Neural crest cell (in vitro differentiated cells): ENCODE measurements at regions not wholly inside any gene's neighbourhood (a gene's known extent, or its start where the extent isn't known, plus 50 kb on each side); places are given as distances from the start of the nearest gene placed in this dataset.

Experiments
- DNase-seq: peaks from one replicate; pipeline ENCODE4 v3.0.0; 2021; ENCODE audit warnings: low read depth, mixed read lengths, low spot score
- H3K27ac Mint-ChIP-seq: one replicate; pipeline ENCODE4 v1.8.0; 2021; ENCODE audit warnings: mild to moderate bottlenecking, mixed read lengths; ENCODE audit not compliant: unreplicated experiment
- H3K27me3 Mint-ChIP-seq: 2 replicates; pipeline ENCODE4 v1.8.0; 2021; ENCODE audit warnings: low read depth, mild to moderate bottlenecking, mixed read lengths
- H3K36me3 Mint-ChIP-seq: 2 replicates; pipeline ENCODE4 v1.8.0; 2021; ENCODE audit warnings: low read depth, mild to moderate bottlenecking, mixed read lengths
- H3K4me1 Mint-ChIP-seq: 2 replicates; pipeline ENCODE4 v1.8.0; 2021; ENCODE audit warnings: mixed read lengths
- H3K4me3 Mint-ChIP-seq: one replicate; pipeline ENCODE4 v1.8.0; 2021; ENCODE audit warnings: mild to moderate bottlenecking, mixed read lengths
- H3K9me3 Mint-ChIP-seq: 2 replicates; pipeline ENCODE4 v1.8.0; 2021; ENCODE audit warnings: mixed read lengths
- TF ChIP-seq, protein P1 (sequence below): fragments of 200-600 bp; sonication (generic); conservative IDR thresholded peaks from 2 replicates; pipeline ENCODE4 v1.5.0; 2021; ENCODE audit warnings: antibody characterized with exemption, mild to moderate bottlenecking

DNA sequence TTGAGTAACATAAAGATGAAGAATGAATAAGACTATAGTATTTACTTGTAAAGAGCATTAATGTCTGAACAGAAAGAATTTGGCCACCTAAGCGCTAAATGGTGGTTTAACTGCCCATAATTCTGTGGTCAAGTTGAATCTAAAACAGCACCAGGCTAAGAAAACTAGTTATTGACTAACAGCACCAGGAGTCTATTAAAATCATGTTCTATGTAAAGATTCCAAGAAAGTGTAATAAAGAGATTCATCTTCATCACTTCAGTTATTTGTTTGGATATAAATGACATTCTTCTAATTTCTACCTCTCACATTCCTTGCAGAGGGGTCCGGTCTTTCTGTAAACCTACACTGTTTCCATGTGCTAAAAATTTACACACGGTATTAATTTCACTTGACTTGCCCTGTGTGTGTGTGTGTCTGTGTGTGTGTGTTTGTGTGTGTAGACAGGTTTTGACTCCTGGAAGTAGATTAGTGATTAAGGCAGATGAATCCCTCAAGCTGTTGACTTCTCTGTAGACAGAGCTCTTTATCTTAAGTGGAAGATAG is 84.4 kb downstream of the KLF6 start:
- Mint-ChIP-seq H3K27ac (no peak overlapping the region), H3K4me3 (no peak overlapping the region), H3K9me3 (peaks cover 4% of the 10 kb centered on the region), H3K36me3 (no peaks in the 10 kb centered on the region), H3K27me3 (no peaks in the 10 kb centered on the region), H3K4me1 (peaks cover 22% of the 10 kb centered on the region)
- no peak for DNase-seq
- TF ChIP-seq, protein P1, sequence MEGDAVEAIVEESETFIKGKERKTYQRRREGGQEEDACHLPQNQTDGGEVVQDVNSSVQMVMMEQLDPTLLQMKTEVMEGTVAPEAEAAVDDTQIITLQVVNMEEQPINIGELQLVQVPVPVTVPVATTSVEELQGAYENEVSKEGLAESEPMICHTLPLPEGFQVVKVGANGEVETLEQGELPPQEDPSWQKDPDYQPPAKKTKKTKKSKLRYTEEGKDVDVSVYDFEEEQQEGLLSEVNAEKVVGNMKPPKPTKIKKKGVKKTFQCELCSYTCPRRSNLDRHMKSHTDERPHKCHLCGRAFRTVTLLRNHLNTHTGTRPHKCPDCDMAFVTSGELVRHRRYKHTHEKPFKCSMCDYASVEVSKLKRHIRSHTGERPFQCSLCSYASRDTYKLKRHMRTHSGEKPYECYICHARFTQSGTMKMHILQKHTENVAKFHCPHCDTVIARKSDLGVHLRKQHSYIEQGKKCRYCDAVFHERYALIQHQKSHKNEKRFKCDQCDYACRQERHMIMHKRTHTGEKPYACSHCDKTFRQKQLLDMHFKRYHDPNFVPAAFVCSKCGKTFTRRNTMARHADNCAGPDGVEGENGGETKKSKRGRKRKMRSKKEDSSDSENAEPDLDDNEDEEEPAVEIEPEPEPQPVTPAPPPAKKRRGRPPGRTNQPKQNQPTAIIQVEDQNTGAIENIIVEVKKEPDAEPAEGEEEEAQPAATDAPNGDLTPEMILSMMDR = no peak

DNA sequence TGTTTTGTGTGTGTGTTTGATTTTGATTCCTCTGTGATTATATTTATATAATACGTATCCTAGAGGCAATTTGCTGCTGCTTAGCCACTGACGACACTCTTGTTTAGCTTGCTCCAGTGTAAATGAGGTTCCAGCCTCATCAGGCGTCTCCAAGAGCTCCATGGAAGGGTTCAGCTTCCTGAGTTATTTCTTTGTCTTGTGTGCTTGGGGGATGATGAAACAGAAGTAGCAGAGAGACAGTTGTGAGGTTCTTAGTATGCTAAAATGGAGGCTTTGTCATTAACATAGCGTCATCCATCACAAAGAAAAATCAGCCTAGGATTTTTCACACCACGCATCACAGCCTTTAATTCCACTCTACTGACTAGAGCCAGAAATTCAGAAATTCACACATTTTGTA is 85.1 kb downstream of the KLF6 start:
- Mint-ChIP-seq H3K9me3 (peaks cover 4% of the 10 kb centered on the region), H3K27ac (no peak overlapping the region), H3K4me3 (no peak overlapping the region), H3K27me3 (no peaks in the 10 kb centered on the region), H3K36me3 (no peaks in the 10 kb centered on the region), H3K4me1 (peaks cover 16% of the 10 kb centered on the region)
- DNase-seq = no peak
- TF ChIP-seq, protein P1 = no peak

DNA sequence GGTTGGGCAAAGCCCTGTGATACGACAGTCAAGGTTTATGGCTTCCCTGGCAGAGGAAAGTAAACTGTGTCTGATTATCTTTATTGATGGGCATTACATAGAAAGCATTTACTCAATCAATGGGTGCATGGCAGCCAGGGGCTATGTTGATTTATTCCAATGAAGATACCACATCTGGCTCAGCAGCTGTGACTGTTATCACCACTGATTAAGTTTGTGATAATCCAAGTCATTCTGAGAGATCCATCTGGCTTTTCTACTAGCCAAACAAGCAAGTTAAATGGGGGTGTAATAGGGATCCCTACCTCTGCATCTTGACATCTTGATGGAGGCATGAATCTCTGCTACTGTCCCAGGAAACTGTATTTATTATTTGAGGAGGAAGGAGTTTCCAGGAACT is 86.7 kb downstream of the KLF6 start:
- Mint-ChIP-seq H3K9me3 (peaks cover 4% of the 10 kb centered on the region), H3K4me1 (peaks cover 14% of the 10 kb centered on the region), H3K27me3 (no peaks in the 10 kb centered on the region), H3K4me3 (no peak overlapping the region), H3K27ac (no peak overlapping the region), H3K36me3 (no peaks in the 10 kb centered on the region)
- no peak for DNase-seq
- TF ChIP-seq, protein P1 = no peak

DNA sequence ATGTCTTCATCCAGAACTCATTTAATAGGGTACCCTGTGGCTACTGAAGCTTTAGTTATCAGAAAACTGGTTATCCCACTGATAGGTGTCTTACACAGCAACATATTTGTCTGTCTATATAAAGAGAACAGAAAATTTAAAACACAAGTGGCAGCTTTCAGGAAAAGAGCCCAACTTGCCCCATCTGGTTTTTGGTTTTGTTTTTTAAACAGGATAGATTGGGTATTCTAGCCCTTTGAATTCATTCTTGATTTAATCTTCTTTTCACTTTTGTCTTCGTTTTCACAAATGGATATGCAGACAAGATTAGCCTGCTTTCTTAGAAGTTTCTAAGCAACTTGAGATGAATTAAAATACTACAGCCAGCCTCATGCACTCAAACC is 91.3 kb downstream of the KLF6 start:
- Mint-ChIP-seq H3K9me3 (peaks cover 4% of the 10 kb centered on the region), H3K36me3 (no peaks in the 10 kb centered on the region)

DNA sequence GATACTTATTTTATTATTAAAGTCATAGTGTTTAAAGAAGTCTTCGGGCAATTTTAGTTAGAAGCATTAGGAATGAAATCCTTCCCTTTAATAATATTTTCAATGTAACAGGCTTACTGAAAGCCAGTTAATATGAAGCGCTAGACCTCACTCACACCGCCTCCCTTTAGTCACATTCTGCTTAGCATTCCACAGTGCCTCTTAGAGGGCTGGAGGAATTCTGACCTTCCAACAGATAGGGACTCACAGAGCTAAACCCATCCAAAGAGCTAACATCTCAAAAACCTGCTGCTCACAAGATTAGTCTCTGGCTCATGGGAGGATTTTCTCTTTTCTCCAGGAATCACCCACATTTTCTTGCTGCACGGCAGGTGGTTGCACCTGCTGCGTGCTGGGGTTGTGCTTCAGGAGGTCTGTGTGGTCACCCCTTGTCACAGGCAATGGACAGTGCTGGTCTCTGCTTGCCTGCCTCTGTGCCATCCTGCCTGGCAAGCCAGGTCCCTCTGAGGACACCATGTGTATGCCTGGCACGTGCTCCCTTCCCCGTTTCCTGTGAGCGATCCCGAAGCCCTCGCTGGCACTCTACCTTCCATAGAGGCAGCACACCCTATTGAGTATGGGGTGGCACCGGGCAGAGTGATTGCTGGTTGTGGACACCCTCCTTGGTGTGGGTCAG is 91.8 kb downstream of the KLF6 start:
- peaks cover 4% of the 10 kb centered on the region for H3K9me3 Mint-ChIP-seq

More for the DNA sequence above, 91.3 kb downstream of the KLF6 start:
- Mint-ChIP-seq H3K27me3 (no peaks in the 10 kb centered on the region), H3K4me3 (no peak overlapping the region), H3K27ac (no peak overlapping the region), H3K4me1 (peaks cover 21% of the 10 kb centered on the region)
- DNase-seq = no peak
- TF ChIP-seq, protein P1 = no peak

More for the DNA sequence above, 91.8 kb downstream of the KLF6 start:
- H3K27me3 Mint-ChIP-seq = no peaks in the 10 kb centered on the region
- no peaks in the 10 kb centered on the region for H3K36me3 Mint-ChIP-seq
- DNase-seq = no peak
- TF ChIP-seq, protein P1 = no peak
- peaks cover 21% of the 10 kb centered on the region for H3K4me1 Mint-ChIP-seq
- H3K4me3 Mint-ChIP-seq = no peak overlapping the region
- H3K27ac Mint-ChIP-seq = no peak overlapping the region
